ENCODE measurements at regions not wholly inside any gene's neighbourhood (a gene's known extent, or its start where the extent isn't known, plus 50 kb on each side); places are given as distances from the start of the nearest gene placed in this dataset.

DNA sequence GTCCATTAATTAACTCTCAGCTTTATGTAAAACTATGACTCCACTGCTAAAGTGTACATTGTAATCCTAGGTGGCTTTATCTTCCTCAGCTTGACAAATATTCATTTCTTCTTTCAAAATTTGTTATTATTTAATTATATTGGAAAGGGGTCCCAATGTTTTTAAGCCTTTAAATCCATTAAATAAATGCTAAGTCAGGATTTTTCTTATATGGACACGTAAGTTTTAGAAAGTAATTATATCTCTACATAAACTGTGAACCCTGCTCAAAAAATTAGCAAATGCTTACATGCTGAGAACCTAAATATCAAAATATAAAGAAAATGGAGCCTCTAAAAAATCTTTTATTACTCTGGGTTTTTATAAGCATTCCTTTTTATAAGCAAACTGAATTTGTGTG is 78.2 kb upstream of the MIR17HG start:
- TF ChIP-seq CBX2 (IDR thresholded peaks at IDR 0.05; ENCODE audit: insufficient read depth, low read length, poor library complexity, severe bottlenecking) (no peak), TEAD4 (IDR thresholded peaks at IDR 0.05; ENCODE audit: low read length) (no peak), TEAD4 (CRISPR knock-in tag; IDR thresholded peaks at IDR 0.05; ENCODE audit: borderline replicate concordance) (no peak), CTCF (IDR thresholded peaks at IDR 0.05 in 2 of 3, conservative IDR thresholded peaks at IDR 0.05 in 1 of 3; ENCODE audit: insufficient read depth in 2 of 3, low read depth in 1 of 3, low read length in 3 of 3) (no peak), NONO (IDR thresholded peaks at IDR 0.05; ENCODE audit: low read depth in 2 of 2, low read length in 1 of 2) (no peak), NR2C2 (CRISPR knock-in tag; IDR thresholded peaks at IDR 0.05) (no peak), NR2C2 (tag; IDR thresholded peaks at IDR 0.05) (no peak), FOS (IDR thresholded peaks at IDR 0.05; ENCODE audit: extremely low read depth, insufficient read length) (no peak), NFYB (IDR thresholded peaks at IDR 0.05; ENCODE audit: extremely low read depth, insufficient read length) (no peak), PRPF4 (IDR thresholded peaks at IDR 0.05; ENCODE audit: insufficient read depth, low read depth, low read length, poor library complexity, severe bottlenecking) (no peak), GTF2F1 (IDR thresholded peaks at IDR 0.05; ENCODE audit: low read depth, low read length) (no peak), CREBBP (IDR thresholded peaks at IDR 0.05; ENCODE audit: low read depth, low read length) (no peak), STAG1 (CRISPR knock-in tag; IDR thresholded peaks at IDR 0.05; ENCODE audit: borderline replicate concordance) (no peak), ETV6 (IDR thresholded peaks at IDR 0.05; ENCODE audit: borderline replicate concordance in 1 of 2, low read depth in 2 of 2, low read length in 1 of 2) (no peak), ETV6 (CRISPR knock-in tag; IDR thresholded peaks at IDR 0.05; ENCODE audit: borderline replicate concordance) (no peak)
- TF ChIP-seq, protein P1, sequence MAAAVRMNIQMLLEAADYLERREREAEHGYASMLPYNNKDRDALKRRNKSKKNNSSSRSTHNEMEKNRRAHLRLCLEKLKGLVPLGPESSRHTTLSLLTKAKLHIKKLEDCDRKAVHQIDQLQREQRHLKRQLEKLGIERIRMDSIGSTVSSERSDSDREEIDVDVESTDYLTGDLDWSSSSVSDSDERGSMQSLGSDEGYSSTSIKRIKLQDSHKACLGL (CRISPR knock-in tag; IDR thresholded peaks at IDR 0.05; ENCODE audit: borderline replicate concordance, poor library complexity, severe bottlenecking) = no peak

Measured in K562 (cell line).